ENCODE measurements at regions not wholly inside any gene's neighbourhood (a gene's known extent, or its start where the extent isn't known, plus 50 kb on each side); places are given as distances from the start of the nearest gene placed in this dataset.

DNA sequence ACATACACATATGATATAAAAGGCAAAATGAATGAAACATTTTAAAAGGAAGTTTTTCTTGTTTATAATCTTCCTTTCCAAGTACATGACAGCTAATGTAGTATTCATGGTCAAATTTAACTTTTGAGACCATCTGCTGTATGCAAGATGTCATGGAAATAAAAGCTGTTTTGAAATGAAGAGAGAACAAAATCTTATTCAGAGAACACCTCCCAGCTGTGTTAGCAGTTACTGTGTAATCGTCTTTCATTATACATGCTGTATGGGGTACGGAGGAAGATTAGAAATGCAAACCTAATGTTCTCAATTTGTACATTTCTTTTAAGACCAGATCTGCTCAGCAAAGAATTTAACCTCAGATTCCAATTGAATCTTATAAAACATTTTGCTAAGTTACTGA is 1182.3 kb downstream of the OTOL1 start:
- Histone ChIP-seq H2AK5ac (ENCODE audit: insufficient read length, low read length) (no peak overlapping the region), H3K14ac (ENCODE audit: insufficient read depth, low read length) (no peak overlapping the region), H3K79me2 (ENCODE audit: insufficient read depth, low read length) (no peaks in the 10 kb centered on the region), H3K56ac (ENCODE audit: insufficient read length, low read depth, low read length) (no peak overlapping the region), H3K18ac (ENCODE audit: insufficient read length, low read depth, low read length) (no peak overlapping the region), H2AFZ (ENCODE audit: low read length) (no peak overlapping the region), H2BK12ac (ENCODE audit: insufficient read length, low read depth, low read length) (no peak overlapping the region), H3K9me3 (ENCODE audit: control insufficient read depth, low read depth, low read length) (no peaks in the 10 kb centered on the region), H3K79me1 (ENCODE audit: insufficient read depth, low read depth, low read length, poor library complexity, severe bottlenecking) (no peaks in the 10 kb centered on the region), H3K27ac (ENCODE audit: insufficient read length, low read depth, low read length) (no peak overlapping the region), H4K5ac (ENCODE audit: insufficient read length, low read depth, low read length) (no peak overlapping the region), H3K9ac (ENCODE audit: extremely low read depth, insufficient read length, low read length) (no peak overlapping the region), H4K8ac (replicated peaks; ENCODE audit: insufficient read length, low read depth, low read length) (no peak overlapping the region), H2BK5ac (ENCODE audit: insufficient read length, low read length) (no peak overlapping the region), H3K23ac (ENCODE audit: insufficient read length, low read depth, low read length) (no peak overlapping the region), H2BK120ac (ENCODE audit: low read depth, low read length, poor library complexity, severe bottlenecking) (no peak overlapping the region), H3T11ph (ENCODE audit: low read length) (no peak overlapping the region), H3K4me1 (ENCODE audit: insufficient read depth, low read length) (no peaks in the 10 kb centered on the region; the same call in 1 of the 2 replicates), H2BK20ac (ENCODE audit: low read depth, low read length, poor library complexity, severe bottlenecking) (no peak overlapping the region), H3K4ac (ENCODE audit: low read depth, low read length) (no peak overlapping the region), H4K91ac (ENCODE audit: insufficient read length, low read depth, low read length) (no peak overlapping the region), H4K20me1 (ENCODE audit: control insufficient read depth, insufficient read depth, insufficient read length) (no peaks in the 10 kb centered on the region), H2BK15ac (ENCODE audit: low read depth, low read length) (no peak overlapping the region), H3K23me2 (ENCODE audit: insufficient read length, low read depth, low read length, poor library complexity, severe bottlenecking) (no peaks in the 10 kb centered on the region), H3K27me3 (ENCODE audit: insufficient read depth, low read length) (no peaks in the 10 kb centered on the region), H3K4me2 (ENCODE audit: insufficient read depth, insufficient read length, low read length) (no peak overlapping the region)
- Mint-ChIP-seq H3K36me3 (ENCODE audit: insufficient read depth in 1 of 3, low read depth in 3 of 3) (no peaks in the 10 kb centered on the region), H3K9me3 (no peaks in the 10 kb centered on the region), H3K27me3 (ENCODE audit: low read depth) (no peaks in the 10 kb centered on the region), H3K4me1 (peaks cover 23 to 28% of the 10 kb centered on the region in 2 experiments), H3K4me3 (no peak overlapping the region), H3K27ac (peak overlapping the region in 1 of 3 experiments; percentile 39; a peak in 1 of 7 replicates)
- TF ChIP-seq, protein P1, sequence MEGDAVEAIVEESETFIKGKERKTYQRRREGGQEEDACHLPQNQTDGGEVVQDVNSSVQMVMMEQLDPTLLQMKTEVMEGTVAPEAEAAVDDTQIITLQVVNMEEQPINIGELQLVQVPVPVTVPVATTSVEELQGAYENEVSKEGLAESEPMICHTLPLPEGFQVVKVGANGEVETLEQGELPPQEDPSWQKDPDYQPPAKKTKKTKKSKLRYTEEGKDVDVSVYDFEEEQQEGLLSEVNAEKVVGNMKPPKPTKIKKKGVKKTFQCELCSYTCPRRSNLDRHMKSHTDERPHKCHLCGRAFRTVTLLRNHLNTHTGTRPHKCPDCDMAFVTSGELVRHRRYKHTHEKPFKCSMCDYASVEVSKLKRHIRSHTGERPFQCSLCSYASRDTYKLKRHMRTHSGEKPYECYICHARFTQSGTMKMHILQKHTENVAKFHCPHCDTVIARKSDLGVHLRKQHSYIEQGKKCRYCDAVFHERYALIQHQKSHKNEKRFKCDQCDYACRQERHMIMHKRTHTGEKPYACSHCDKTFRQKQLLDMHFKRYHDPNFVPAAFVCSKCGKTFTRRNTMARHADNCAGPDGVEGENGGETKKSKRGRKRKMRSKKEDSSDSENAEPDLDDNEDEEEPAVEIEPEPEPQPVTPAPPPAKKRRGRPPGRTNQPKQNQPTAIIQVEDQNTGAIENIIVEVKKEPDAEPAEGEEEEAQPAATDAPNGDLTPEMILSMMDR (conservative IDR thresholded peaks at IDR 0.05) = no peak
- no CpG with 5 or more reads among the region's 2 CpGs for WGBS (ENCODE audit: extremely low coverage, insufficient read length, low lambda C conversion rate)
- DNase-seq = no peak

All from H9 (cell line).